Lower leg skin (tissue), 3 donors: ENCODE measurements at regions not wholly inside any gene's neighbourhood (a gene's known extent, or its start where the extent isn't known, plus 50 kb on each side); places are given as distances from the start of the nearest gene placed in this dataset.

Experiments
- CTCF ChIP-seq, 3 donors: fragments of 450-650 bp; IDR thresholded peaks; one replicate each; pipeline ENCODE4 v1.5.1; 2016; ENCODE audit warnings: antibody characterized with exemption in 3 of 3, mild to moderate bottlenecking in 3 of 3, moderate library complexity in 2 of 3
- POLR2A ChIP-seq, 2 donors: fragments of 450-650 bp; IDR thresholded peaks; one replicate each; pipeline ENCODE4 v1.6.1; 2016 to 2017; ENCODE audit warnings: antibody characterized with exemption in 2 of 2, mild to moderate bottlenecking in 1 of 2, moderate library complexity in 1 of 2

DNA sequence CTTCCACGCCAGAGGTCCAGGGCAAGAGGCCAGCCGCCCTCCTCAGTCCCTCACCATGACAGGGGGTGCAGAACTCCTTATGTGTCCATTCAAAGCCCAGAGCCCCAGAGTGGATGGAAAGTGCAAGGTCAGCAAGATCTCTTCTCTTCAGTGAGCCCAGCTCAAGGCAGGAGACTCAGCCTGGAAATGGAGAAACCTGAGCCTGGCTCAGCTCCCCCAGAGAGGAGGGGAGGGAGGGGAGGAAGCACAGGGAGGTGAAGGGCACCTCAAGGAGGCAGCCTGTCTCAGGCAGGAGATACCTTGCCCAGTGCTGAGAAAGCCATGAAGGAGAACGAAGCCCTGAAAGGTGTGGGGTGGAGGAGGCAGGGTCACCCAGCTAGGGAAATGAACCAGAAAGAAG is 121.8 kb upstream of the PJA1 start:
- TF ChIP-seq POLR2A (IDR thresholded peaks at IDR 0.05) (no peak), CTCF (IDR thresholded peaks at IDR 0.05) (no peak)
